Stimulated activated CD4-positive, alpha-beta T cell treated with anti-CD3 and anti-CD28 coated beads, Interleukin-4, amount 100 ng/mL, for 48 hours (primary cell): ENCODE measurements at regions not wholly inside any gene's neighbourhood (a gene's known extent, or its start where the extent isn't known, plus 50 kb on each side); places are given as distances from the start of the nearest gene placed in this dataset.

Source experiments
- DNase-seq, 2 donors: peaks; one replicate each; pipeline ENCODE4 v3.0.0-alpha.2; 2020; ENCODE audit warnings: low read depth in 2 of 2

- DNase-seq = no peak
These were observed 286.8 kb downstream of the ARL6IP6 start for GRCh38 chr2:153005071-153005730.

GRCh38 chr2:153004627-153005026 lies 286.2 kb downstream of the ARL6IP6 start:
- DNase-seq = no peak

- no peak for DNase-seq
These were observed 255.7 kb downstream of the ARL6IP6 start for GRCh38 chr2:152974146-152974545.

GRCh38 chr2:152971685-152972084 lies 253.3 kb downstream of the ARL6IP6 start:
- no peak for DNase-seq

- DNase-seq = no peak
These were observed 244.0 kb downstream of the ARL6IP6 start for GRCh38 chr2:152962446-152962845.

- no peak for DNase-seq
These were observed 242.9 kb downstream of the ARL6IP6 start for GRCh38 chr2:152961351-152961750.

- DNase-seq = no peak
These were observed 231.7 kb downstream of the ARL6IP6 start for GRCh38 chr2:152950126-152950525.

- DNase-seq = no peak
These were observed 225.7 kb downstream of the ARL6IP6 start for GRCh38 chr2:152944099-152944498.

- no peak for DNase-seq
These were observed 224.6 kb downstream of the ARL6IP6 start for GRCh38 chr2:152942940-152943440.

GRCh38 chr2:152930501-152930900 lies 212.1 kb downstream of the ARL6IP6 start:
- no peak for DNase-seq

- no peak for DNase-seq
These were observed 211.2 kb downstream of the ARL6IP6 start for GRCh38 chr2:152929628-152930027.

- peak; percentile 36 to 47 for DNase-seq
These were observed 207.4 kb downstream of the ARL6IP6 start for GRCh38 chr2:152925547-152926448.

GRCh38 chr2:152924722-152925121 lies 206.3 kb downstream of the ARL6IP6 start:
- no peak for DNase-seq

GRCh38 chr2:152924219-152924618 lies 205.8 kb downstream of the ARL6IP6 start:
- DNase-seq = no peak

GRCh38 chr2:152920846-152921245 lies 202.4 kb downstream of the ARL6IP6 start:
- no peak for DNase-seq

GRCh38 chr2:152910970-152911369 lies 192.6 kb downstream of the ARL6IP6 start:
- DNase-seq = no peak

- no peak for DNase-seq
These were observed 188.6 kb downstream of the ARL6IP6 start for GRCh38 chr2:152907046-152907445.

- no peak for DNase-seq
These were observed 175.6 kb downstream of the ARL6IP6 start for GRCh38 chr2:152894051-152894450.

- DNase-seq = no peak
These were observed 172.3 kb downstream of the ARL6IP6 start for GRCh38 chr2:152890736-152891135.

- DNase-seq = no peak
These were observed 165.6 kb downstream of the ARL6IP6 start for GRCh38 chr2:152883951-152884487.

GRCh38 chr2:152881527-152881926 lies 163.1 kb downstream of the ARL6IP6 start:
- DNase-seq = no peak

GRCh38 chr2:152879275-152879674 lies 160.9 kb downstream of the ARL6IP6 start:
- no peak for DNase-seq
